WERI-Rb-1 (cell line): ENCODE measurements at regions not wholly inside any gene's neighbourhood (a gene's known extent, or its start where the extent isn't known, plus 50 kb on each side); places are given as distances from the start of the nearest gene placed in this dataset.

Experiments
- DNase-seq: peaks from one replicate; pipeline ENCODE4 v3.0.0-alpha.2; 2020
- H3K27ac ChIP-seq: fragments of 250-450 bp; sonication (Bioruptor Pico); 2 replicates; pipeline ENCODE4 v1.5.1; 2020; ENCODE audit warnings: mild to moderate bottlenecking, moderate library complexity
- H3K27me3 ChIP-seq: fragments of 250-450 bp; sonication (Bioruptor Pico); 2 replicates; pipeline ENCODE4 v1.5.1; 2021; ENCODE audit warnings: mild to moderate bottlenecking, low read depth, moderate library complexity; ENCODE audit not compliant: insufficient read depth, severe bottlenecking
- H3K36me3 ChIP-seq: fragments of 250-450 bp; sonication (Bioruptor Pico); 2 replicates; pipeline ENCODE4 v1.5.1; 2020; ENCODE audit warnings: mild to moderate bottlenecking, moderate library complexity
- H3K4me3 ChIP-seq: 2 replicates; pipeline ENCODE4 v1.5.1; 2011; ENCODE audit warnings: low read depth, mild to moderate bottlenecking, control low read depth, low read length
- H3K9me3 ChIP-seq: fragments of 250-450 bp; sonication (Bioruptor Pico); 2 replicates; pipeline ENCODE4 v1.5.1; 2021; ENCODE audit warnings: mild to moderate bottlenecking, moderate library complexity; ENCODE audit not compliant: severe bottlenecking
- CTCF ChIP-seq: IDR thresholded peaks from 2 replicates; pipeline ENCODE4 v1.5.1; 2011; ENCODE audit warnings: low read depth, mild to moderate bottlenecking, control low read depth, inconsistent platforms, low read length

- no peaks in the 10 kb centered on the region for H3K9me3 ChIP-seq
- DNase-seq = no peak
- no peak overlapping the region for H3K27ac ChIP-seq
- no peaks in the 10 kb centered on the region for H3K36me3 ChIP-seq
- H3K27me3 ChIP-seq = no peaks in the 10 kb centered on the region
- H3K4me3 ChIP-seq = no peak overlapping the region
- TF ChIP-seq CTCF = no peak
Measured at GRCh38 chr2:64376926-64377325, 77.0 kb upstream of the LGALSL start.

- no peak overlapping the region for H3K27ac ChIP-seq
- no peaks in the 10 kb centered on the region for H3K9me3 ChIP-seq
- no peak overlapping the region for H3K4me3 ChIP-seq
- H3K27me3 ChIP-seq = no peaks in the 10 kb centered on the region
- H3K36me3 ChIP-seq = no peaks in the 10 kb centered on the region
- no peak for TF ChIP-seq CTCF
- DNase-seq = no peak
Measured at GRCh38 chr2:64379186-64379585, 74.8 kb upstream of the LGALSL start.

- no peak for TF ChIP-seq CTCF
- no peak overlapping the region for H3K27ac ChIP-seq
- H3K27me3 ChIP-seq = no peaks in the 10 kb centered on the region
- no peaks in the 10 kb centered on the region for H3K9me3 ChIP-seq
- no peaks in the 10 kb centered on the region for H3K36me3 ChIP-seq
- DNase-seq = no peak
- H3K4me3 ChIP-seq = no peak overlapping the region
Measured at GRCh38 chr2:64380853-64381527, 73.0 kb upstream of the LGALSL start.

GRCh38 chr2:64383016-64383591, 70.9 kb upstream of the LGALSL start:
- no peak for TF ChIP-seq CTCF
- H3K36me3 ChIP-seq = no peaks in the 10 kb centered on the region
- no peak overlapping the region for H3K27ac ChIP-seq
- no peaks in the 10 kb centered on the region for H3K27me3 ChIP-seq
- DNase-seq = no peak
- H3K9me3 ChIP-seq = no peaks in the 10 kb centered on the region
- no peak overlapping the region for H3K4me3 ChIP-seq

GRCh38 chr2:64383881-64384280, 70.1 kb upstream of the LGALSL start:
- TF ChIP-seq CTCF = no peak
- Histone ChIP-seq H3K27ac (no peak overlapping the region), H3K4me3 (no peak overlapping the region), H3K36me3 (no peaks in the 10 kb centered on the region), H3K27me3 (no peaks in the 10 kb centered on the region), H3K9me3 (no peaks in the 10 kb centered on the region)
- DNase-seq = no peak

GRCh38 chr2:64386676-64387075, 67.3 kb upstream of the LGALSL start:
- no peak for DNase-seq
- Histone ChIP-seq H3K27ac (no peak overlapping the region), H3K4me3 (no peak overlapping the region), H3K36me3 (no peaks in the 10 kb centered on the region), H3K27me3 (no peaks in the 10 kb centered on the region), H3K9me3 (no peaks in the 10 kb centered on the region)
- TF ChIP-seq CTCF = no peak
